ENCODE measurements at regions not wholly inside any gene's neighbourhood (a gene's known extent, or its start where the extent isn't known, plus 50 kb on each side); places are given as distances from the start of the nearest gene placed in this dataset.
A peak's percentile ranks its signal among the peaks of the same experiment; 100 is the strongest.

GRCh38 chr14:50055461-50056228 is 60.7 kb downstream of the VCPKMT start:
- Histone ChIP-seq H3K4me3 (no peak overlapping the region), H3K27me3 (no peaks in the 10 kb centered on the region), H3K36me3 (no peaks in the 10 kb centered on the region), H3K27ac (no peak overlapping the region), H3K4me1 (peaks cover 3 to 21% (median 6%) of the 10 kb centered on the region in 4 donors), H3K9me3 (no peaks in the 10 kb centered on the region)
- TF ChIP-seq, protein P1, sequence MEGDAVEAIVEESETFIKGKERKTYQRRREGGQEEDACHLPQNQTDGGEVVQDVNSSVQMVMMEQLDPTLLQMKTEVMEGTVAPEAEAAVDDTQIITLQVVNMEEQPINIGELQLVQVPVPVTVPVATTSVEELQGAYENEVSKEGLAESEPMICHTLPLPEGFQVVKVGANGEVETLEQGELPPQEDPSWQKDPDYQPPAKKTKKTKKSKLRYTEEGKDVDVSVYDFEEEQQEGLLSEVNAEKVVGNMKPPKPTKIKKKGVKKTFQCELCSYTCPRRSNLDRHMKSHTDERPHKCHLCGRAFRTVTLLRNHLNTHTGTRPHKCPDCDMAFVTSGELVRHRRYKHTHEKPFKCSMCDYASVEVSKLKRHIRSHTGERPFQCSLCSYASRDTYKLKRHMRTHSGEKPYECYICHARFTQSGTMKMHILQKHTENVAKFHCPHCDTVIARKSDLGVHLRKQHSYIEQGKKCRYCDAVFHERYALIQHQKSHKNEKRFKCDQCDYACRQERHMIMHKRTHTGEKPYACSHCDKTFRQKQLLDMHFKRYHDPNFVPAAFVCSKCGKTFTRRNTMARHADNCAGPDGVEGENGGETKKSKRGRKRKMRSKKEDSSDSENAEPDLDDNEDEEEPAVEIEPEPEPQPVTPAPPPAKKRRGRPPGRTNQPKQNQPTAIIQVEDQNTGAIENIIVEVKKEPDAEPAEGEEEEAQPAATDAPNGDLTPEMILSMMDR (IDR thresholded peaks at IDR 0.05): peak in 2 of 6 experiments; percentile 7 to 14
- no peak for TF ChIP-seq POLR2A (IDR thresholded peaks at IDR 0.05)
- DNase-seq: peak in 1 of 3 donors; percentile 51

- Histone ChIP-seq H3K4me1 (peaks cover 11 to 29% (median 14%) of the 10 kb centered on the region in 4 donors), H3K36me3 (no peaks in the 10 kb centered on the region), H3K27ac (no peak overlapping the region), H3K9me3 (no peaks in the 10 kb centered on the region), H3K27me3 (no peaks in the 10 kb centered on the region), H3K4me3 (no peak overlapping the region)
- TF ChIP-seq, protein P1 (IDR thresholded peaks at IDR 0.05): no peak
- TF ChIP-seq POLR2A (IDR thresholded peaks at IDR 0.05): no peak
- peak in 1 of 3 donors; percentile 45 for DNase-seq
Measured at GRCh38 chr14:50056435-50056834, 59.9 kb downstream of the VCPKMT start.

- Histone ChIP-seq H3K4me3 (no peak overlapping the region), H3K36me3 (no peaks in the 10 kb centered on the region), H3K27me3 (no peaks in the 10 kb centered on the region), H3K9me3 (no peaks in the 10 kb centered on the region), H3K27ac (peak overlapping the region in 2 of 4 donors; percentile 84 to 92), H3K4me1 (peaks cover 13 to 38% (median 20%) of the 10 kb centered on the region in 4 donors)
- DNase-seq: peak in 1 of 3 donors; percentile 42
- TF ChIP-seq, protein P1 (IDR thresholded peaks at IDR 0.05): no peak
- TF ChIP-seq POLR2A (IDR thresholded peaks at IDR 0.05): no peak
Measured at GRCh38 chr14:50057331-50057730, 59.0 kb downstream of the VCPKMT start.

GRCh38 chr14:50058113-50058512 is 58.3 kb downstream of the VCPKMT start:
- peaks cover 16 to 45% (median 22%) of the 10 kb centered on the region in 4 donors for H3K4me1 ChIP-seq
- H3K36me3 ChIP-seq: no peaks in the 10 kb centered on the region
- no peaks in the 10 kb centered on the region for H3K27me3 ChIP-seq
- H3K27ac ChIP-seq: peak overlapping the region in 3 of 4 donors; percentile 67 to 92 (median 84)
- TF ChIP-seq POLR2A (IDR thresholded peaks at IDR 0.05): peak; percentile 43 to 68
- TF ChIP-seq, protein P1 (IDR thresholded peaks at IDR 0.05): no peak
- peak in 1 of 3 donors; percentile 53 for DNase-seq
- H3K9me3 ChIP-seq: no peaks in the 10 kb centered on the region
- H3K4me3 ChIP-seq: peak overlapping the region in 1 of 4 donors; percentile 17

Small RNA genes lying in the stretch of these regions (small RNA-seq; reads per million reads assigned to genes)
- gene MIR6076: 0 reads per million in 2 donors
